ENCODE measurements at regions not wholly inside any gene's neighbourhood (a gene's known extent, or its start where the extent isn't known, plus 50 kb on each side); places are given as distances from the start of the nearest gene placed in this dataset.

- H3K4me2 ChIP-seq (ENCODE audit: low read length), result no peak overlapping the region
- H3K36me3 ChIP-seq (ENCODE audit: control insufficient read depth in 1 of 2, insufficient read depth in 2 of 2, low read length in 2 of 2), result no peaks in the 10 kb centered on the region
- ATAC-seq (no peak), DNase-seq (ENCODE audit: low read depth, low spot score) (no peak)
- TF ChIP-seq POLR2A (IDR thresholded peaks at IDR 0.05; ENCODE audit: borderline replicate concordance, extremely low read depth, insufficient read depth, insufficient read length) (no peak), EGR1 (IDR thresholded peaks at IDR 0.05; ENCODE audit: low read depth) (no peak), ZNF274 (IDR thresholded peaks at IDR 0.05; ENCODE audit: low read depth, low read length) (no peak), SP1 (IDR thresholded peaks at IDR 0.05; ENCODE audit: low read depth) (no peak)
- intact Hi-C loops (cut with micrococcal nuclease), result no loop called here
- CTCF ChIA-PET, result no interaction called here
- no TSS peak for BruUV-seq (replicated peaks)
- no peaks in the 10 kb centered on the region for H3K4me1 ChIP-seq (ENCODE audit: control insufficient read depth in 1 of 2, insufficient read depth in 2 of 2, low read length in 2 of 2)
- no peaks in the 10 kb centered on the region for H4K20me1 ChIP-seq (ENCODE audit: insufficient read depth)
- H3K4me3 ChIP-seq (replicated peaks in 1 of 2; ENCODE audit: low read depth in 1 of 2, low read length in 2 of 2), result no peak overlapping the region
- H3K27ac ChIP-seq (ENCODE audit: low read depth, low read length), result no peak overlapping the region
- no peak overlapping the region for H3K9ac ChIP-seq (ENCODE audit: low read length)
- POLR2A ChIA-PET, result no interaction called here
- RAD21 ChIA-PET (ENCODE audit: low non-redundant PET in 1 of 2, low total read pairs in 2 of 2, uncharacterized antibody in 2 of 2, unreplicated experiment in 2 of 2), result no interaction called here
- H3K9me3 ChIP-seq (ENCODE audit: control insufficient read depth in 1 of 2, insufficient read depth in 1 of 2, low read depth in 1 of 2, low read length in 2 of 2), result no peaks in the 10 kb centered on the region; a peak in 2 of 4 replicates
- no peaks in the 10 kb centered on the region for H3K27me3 ChIP-seq (ENCODE audit: insufficient read depth, low read length)
- no peak overlapping the region for H2AFZ ChIP-seq (ENCODE audit: low read depth, low read length, poor library complexity, severe bottlenecking)
- no peaks in the 10 kb centered on the region for H3K9me2 ChIP-seq (ENCODE audit: insufficient read depth)
- H3K79me2 ChIP-seq (ENCODE audit: insufficient read depth, low read length), result no peaks in the 10 kb centered on the region
Measured at GRCh38 chr2:6493669-6494068, 372.0 kb downstream of the CMPK2 start.

DNA sequence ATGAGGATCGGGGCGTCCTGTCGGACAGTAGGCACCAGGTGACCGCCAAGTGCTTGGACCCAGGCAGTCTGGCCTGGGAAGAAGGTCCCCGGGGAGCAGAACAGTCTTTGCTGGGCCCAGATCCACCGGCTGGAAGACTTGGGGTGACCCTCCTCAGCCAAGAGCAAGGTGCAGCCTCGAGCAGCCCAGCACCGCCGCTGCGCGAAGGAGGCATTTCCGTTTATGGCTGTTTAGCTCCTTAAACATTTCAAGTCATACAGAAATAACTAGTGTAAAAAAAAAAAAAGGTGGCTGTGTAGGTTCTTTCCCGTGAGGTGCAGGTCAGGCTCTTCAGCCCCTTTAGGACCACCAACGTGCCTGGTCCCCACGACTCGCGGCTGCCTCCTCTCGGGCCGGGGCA is 370.2 kb downstream of the CMPK2 start:
- Histone ChIP-seq H3K9ac (ENCODE audit: low read length) (no peak overlapping the region), H3K36me3 (ENCODE audit: control insufficient read depth in 1 of 2, insufficient read depth in 2 of 2, low read length in 2 of 2) (no peaks in the 10 kb centered on the region), H3K4me3 (replicated peaks in 1 of 2; ENCODE audit: low read depth in 1 of 2, low read length in 2 of 2) (no peak overlapping the region), H3K79me2 (ENCODE audit: insufficient read depth, low read length) (no peaks in the 10 kb centered on the region), H3K27me3 (ENCODE audit: insufficient read depth, low read length) (no peaks in the 10 kb centered on the region), H3K9me2 (ENCODE audit: insufficient read depth) (no peaks in the 10 kb centered on the region), H3K4me1 (ENCODE audit: control insufficient read depth in 1 of 2, insufficient read depth in 2 of 2, low read length in 2 of 2) (no peaks in the 10 kb centered on the region), H3K9me3 (ENCODE audit: control insufficient read depth in 1 of 2, insufficient read depth in 1 of 2, low read depth in 1 of 2, low read length in 2 of 2) (peaks cover 0 to 3% of the 10 kb centered on the region in 2 experiments; a peak in 2 of 4 replicates), H4K20me1 (ENCODE audit: insufficient read depth) (no peaks in the 10 kb centered on the region), H2AFZ (ENCODE audit: low read depth, low read length, poor library complexity, severe bottlenecking) (no peak overlapping the region), H3K4me2 (ENCODE audit: low read length) (no peak overlapping the region), H3K27ac (ENCODE audit: low read depth, low read length) (no peak overlapping the region)
- no peak for ATAC-seq
- ChIA-PET CTCF (no interaction called here), POLR2A (no interaction called here), RAD21 (ENCODE audit: low non-redundant PET in 1 of 2, low total read pairs in 2 of 2, uncharacterized antibody in 2 of 2, unreplicated experiment in 2 of 2) (no interaction called here)
- BruUV-seq (replicated peaks), result no TSS peak
- DNase-seq (ENCODE audit: low read depth, low spot score), result no peak
- intact Hi-C loops (cut with micrococcal nuclease), result no loop called here
- TF ChIP-seq SRF (IDR thresholded peaks at IDR 0.05; ENCODE audit: low read depth) (no peak), POLR2AphosphoS5 (IDR thresholded peaks at IDR 0.05; ENCODE audit: low read depth, low read length) (no peak), SP1 (IDR thresholded peaks at IDR 0.05; ENCODE audit: low read depth) (no peak), EZH2 (IDR thresholded peaks at IDR 0.05) (no peak), EGR1 (IDR thresholded peaks at IDR 0.05; ENCODE audit: low read depth) (no peak), SIN3A (IDR thresholded peaks at IDR 0.05; ENCODE audit: low read depth) (no peak), POLR2A (IDR thresholded peaks at IDR 0.05; ENCODE audit: borderline replicate concordance, extremely low read depth, insufficient read depth, insufficient read length) (no peak), RAD21 (IDR thresholded peaks at IDR 0.05; ENCODE audit: low read depth) (no peak), YY1 (IDR thresholded peaks at IDR 0.05; ENCODE audit: extremely low read depth, insufficient replicate concordance, low read depth, low read length) (no peak), MAX (IDR thresholded peaks at IDR 0.05) (no peak), EZH2phosphoT487 (IDR thresholded peaks at IDR 0.05; ENCODE audit: borderline replicate concordance) (no peak), CEBPB (IDR thresholded peaks at IDR 0.05; ENCODE audit: low read depth) (no peak)
- TF ChIP-seq, protein P1, sequence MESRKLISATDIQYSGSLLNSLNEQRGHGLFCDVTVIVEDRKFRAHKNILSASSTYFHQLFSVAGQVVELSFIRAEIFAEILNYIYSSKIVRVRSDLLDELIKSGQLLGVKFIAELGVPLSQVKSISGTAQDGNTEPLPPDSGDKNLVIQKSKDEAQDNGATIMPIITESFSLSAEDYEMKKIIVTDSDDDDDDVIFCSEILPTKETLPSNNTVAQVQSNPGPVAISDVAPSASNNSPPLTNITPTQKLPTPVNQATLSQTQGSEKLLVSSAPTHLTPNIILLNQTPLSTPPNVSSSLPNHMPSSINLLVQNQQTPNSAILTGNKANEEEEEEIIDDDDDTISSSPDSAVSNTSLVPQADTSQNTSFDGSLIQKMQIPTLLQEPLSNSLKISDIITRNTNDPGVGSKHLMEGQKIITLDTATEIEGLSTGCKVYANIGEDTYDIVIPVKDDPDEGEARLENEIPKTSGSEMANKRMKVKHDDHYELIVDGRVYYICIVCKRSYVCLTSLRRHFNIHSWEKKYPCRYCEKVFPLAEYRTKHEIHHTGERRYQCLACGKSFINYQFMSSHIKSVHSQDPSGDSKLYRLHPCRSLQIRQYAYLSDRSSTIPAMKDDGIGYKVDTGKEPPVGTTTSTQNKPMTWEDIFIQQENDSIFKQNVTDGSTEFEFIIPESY (IDR thresholded peaks at IDR 0.05; ENCODE audit: extremely low read depth, insufficient replicate concordance, low read length), result no peak
- TF ChIP-seq, protein P2, sequence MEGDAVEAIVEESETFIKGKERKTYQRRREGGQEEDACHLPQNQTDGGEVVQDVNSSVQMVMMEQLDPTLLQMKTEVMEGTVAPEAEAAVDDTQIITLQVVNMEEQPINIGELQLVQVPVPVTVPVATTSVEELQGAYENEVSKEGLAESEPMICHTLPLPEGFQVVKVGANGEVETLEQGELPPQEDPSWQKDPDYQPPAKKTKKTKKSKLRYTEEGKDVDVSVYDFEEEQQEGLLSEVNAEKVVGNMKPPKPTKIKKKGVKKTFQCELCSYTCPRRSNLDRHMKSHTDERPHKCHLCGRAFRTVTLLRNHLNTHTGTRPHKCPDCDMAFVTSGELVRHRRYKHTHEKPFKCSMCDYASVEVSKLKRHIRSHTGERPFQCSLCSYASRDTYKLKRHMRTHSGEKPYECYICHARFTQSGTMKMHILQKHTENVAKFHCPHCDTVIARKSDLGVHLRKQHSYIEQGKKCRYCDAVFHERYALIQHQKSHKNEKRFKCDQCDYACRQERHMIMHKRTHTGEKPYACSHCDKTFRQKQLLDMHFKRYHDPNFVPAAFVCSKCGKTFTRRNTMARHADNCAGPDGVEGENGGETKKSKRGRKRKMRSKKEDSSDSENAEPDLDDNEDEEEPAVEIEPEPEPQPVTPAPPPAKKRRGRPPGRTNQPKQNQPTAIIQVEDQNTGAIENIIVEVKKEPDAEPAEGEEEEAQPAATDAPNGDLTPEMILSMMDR (IDR thresholded peaks at IDR 0.05 in 2 of 3, conservative IDR thresholded peaks at IDR 0.05 in 1 of 3; ENCODE audit: borderline replicate concordance in 1 of 3, insufficient read depth in 1 of 3, low read depth in 2 of 3, low read length in 2 of 3), result no peak

Data from HCT116 (cell line).